HepG2 (cell line): ENCODE measurements at regions not wholly inside any gene's neighbourhood (a gene's known extent, or its start where the extent isn't known, plus 50 kb on each side); places are given as distances from the start of the nearest gene placed in this dataset.
A peak's percentile ranks its signal among the peaks of the same experiment; 100 is the strongest.

Experiments
- ATAC-seq: fragments of 200-7000 bp; cut with Tn5 transposase; 3 replicates; pipeline ENCODE4 v1.9.1; 2020; ENCODE audit warnings: mild to moderate bottlenecking, moderate library complexity
- BruUV-seq: library from RNA; stranded (reverse); fragments of 400-500 nt; replicated peaks from 2 replicates; lab custom pipeline; 2021; lab: Mats Ljungman, UMichigan
- CTCF ChIA-PET: fragments of 300-600 bp; formaldehyde crosslinking; extraction: SDS; loops from one replicate; lab custom pipeline; 2021; ENCODE audit warnings: low total read pairs, inconsistent platforms, low intra/inter-chr PET ratio; lab: Yijun Ruan, JAX
- POLR2A ChIA-PET: fragments of 350-600 bp; sonication (Branson Sonifier 250); formaldehyde crosslinking; loops from one replicate; lab custom pipeline; 2020; ENCODE audit warnings: antibody characterized with exemption, inconsistent platforms; lab: Yijun Ruan, JAX
- DNase-seq: peaks from one replicate; pipeline ENCODE4 v3.0.0-alpha.2; 2015; ENCODE audit warnings: low spot score
- FAIRE-seq: peaks from 3 replicates; lab custom pipeline; 2011; peaks lifted over from hg19 to GRCh38; lab: Jason Lieb, UNC
- H2AFZ ChIP-seq: one replicate; pipeline ENCODE4 v1.6.1; 2011; ENCODE audit warnings: low read length, inconsistent platforms
- H3K27ac ChIP-seq: fragments of 300-600 bp; 3 replicates; pipeline ENCODE4 v1.8.0; 2011; ENCODE audit warnings: mixed run types, mild to moderate bottlenecking, mixed read lengths, low read length, inconsistent platforms; ENCODE audit not compliant: insufficient read depth; ENCODE audit errors: extremely low read length
- H3K27me3 ChIP-seq, 2 experiments: fragments of 200-600 bp in 1 of 2; 2 replicates in 1 of 2; 3 replicates in 1 of 2; pipeline versions ENCODE4 v1.6.0 to v1.8.0; 2011; ENCODE audit warnings: low read length in 2 of 2, mild to moderate bottlenecking in 2 of 2, moderate library complexity in 2 of 2, inconsistent platforms in 1 of 2; ENCODE audit not compliant: insufficient read depth in 2 of 2, control insufficient read depth in 1 of 2
- H3K36me3 ChIP-seq, 2 experiments: fragments of 200-600 bp in 1 of 2; replicated peaks in 1 of 2; 2 replicates in 1 of 2; 3 replicates in 1 of 2; pipeline versions ENCODE4 v1.5.1 to v1.8.0; 2011; ENCODE audit warnings: low read length in 2 of 2, inconsistent platforms in 1 of 2; ENCODE audit not compliant: insufficient read depth in 2 of 2, control insufficient read depth in 1 of 2
- H3K4me1 ChIP-seq: 2 replicates; pipeline ENCODE4 v1.5.1; 2012; ENCODE audit warnings: low read length, inconsistent platforms; ENCODE audit not compliant: insufficient read depth
- H3K4me2 ChIP-seq: 2 replicates; pipeline ENCODE4 v1.6.0; 2011; ENCODE audit warnings: low read depth, low read length, inconsistent platforms
- H3K4me3 ChIP-seq, 3 experiments: fragments of 200-600 bp in 1 of 3; sonication (generic), shearing (Covaris generic) in 1 of 3; replicated peaks in 1 of 3; 2 replicates each; pipeline ENCODE4 v1.5.1; 2011 to 2016; ENCODE audit warnings: low read length in 3 of 3, inconsistent platforms in 2 of 3, low read depth in 2 of 3, mild to moderate bottlenecking in 2 of 3, control low read depth in 1 of 3, mixed read lengths in 1 of 3; ENCODE audit not compliant: insufficient read depth in 1 of 3
- H3K79me2 ChIP-seq: one replicate; pipeline ENCODE4 v1.6.1; 2011; ENCODE audit warnings: low read length, inconsistent platforms; ENCODE audit not compliant: insufficient read depth
- H3K9ac ChIP-seq: 2 replicates; pipeline ENCODE4 v1.6.0; 2011; ENCODE audit warnings: mild to moderate bottlenecking, low read depth, low read length, inconsistent platforms; ENCODE audit not compliant: insufficient read depth
- H3K9me3 ChIP-seq: 2 replicates; pipeline ENCODE4 v1.5.1; 2012; ENCODE audit warnings: mild to moderate bottlenecking, low read length
- H4K20me1 ChIP-seq: 2 replicates; pipeline ENCODE4 v1.6.0; 2011; ENCODE audit warnings: inconsistent platforms, mild to moderate bottlenecking, low read length, moderate library complexity; ENCODE audit not compliant: insufficient read depth
- AKAP8 ChIP-seq: sonication (generic); formaldehyde crosslinking; IDR thresholded peaks from 2 replicates; pipeline ENCODE4 v1.5.1; 2020; ENCODE audit warnings: mild to moderate bottlenecking, missing genetic modification reagents
- DMTF1 ChIP-seq: sonication (generic); formaldehyde crosslinking; IDR thresholded peaks from 2 replicates; pipeline ENCODE4 v1.4.0; 2020; ENCODE audit warnings: mild to moderate bottlenecking, missing genetic modification reagents
- MAFK ChIP-seq, 2 experiments: IDR thresholded peaks in 1 of 2; conservative IDR thresholded peaks in 1 of 2; 2 replicates each; pipeline ENCODE4 v1.6.1; 2011; ENCODE audit warnings: improper control_type of control experiment in 2 of 2, low read length in 2 of 2
- RAD21 ChIP-seq: fragments of 450-650 bp; formaldehyde crosslinking; IDR thresholded peaks from 2 replicates; pipeline ENCODE4 v1.5.0; 2020; ENCODE audit warnings: mild to moderate bottlenecking
- STAG1 ChIP-seq: sonication (generic); formaldehyde crosslinking; IDR thresholded peaks from 2 replicates; pipeline ENCODE4 v1.4.0; 2020; ENCODE audit warnings: missing genetic modification reagents
- XRCC5 ChIP-seq: fragments of 200-400 bp; formaldehyde crosslinking; optimal IDR thresholded peaks from 2 replicates; pipeline ENCODE3; 2017; ENCODE audit warnings: mild to moderate bottlenecking, low read length
- ZNF124 ChIP-seq: sonication (generic); formaldehyde crosslinking; IDR thresholded peaks from 2 replicates; pipeline ENCODE4 v1.4.0; 2020; ENCODE audit warnings: missing genetic modification reagents
- ZNF687 ChIP-seq: sonication (generic); formaldehyde crosslinking; IDR thresholded peaks from 2 replicates; pipeline ENCODE4 v1.5.1; 2020; ENCODE audit warnings: mild to moderate bottlenecking, missing genetic modification reagents, moderate library complexity
- ZNF724P ChIP-seq: sonication (generic); formaldehyde crosslinking; IDR thresholded peaks from 2 replicates; pipeline ENCODE4 v1.8.0; 2022; ENCODE audit warnings: missing genetic modification reagents, borderline replicate concordance
- WGBS: methylation state at CpG from one replicate; pipeline ENCODE4 v1.1.6; 2017; ENCODE audit warnings: low lambda C conversion rate; 5-methylcytosine and 5-hydroxymethylcytosine counted together
- in situ Hi-C: cut with HindIII; loops from 2 replicates; pipeline ENCODE4 v1.10.0; 2017; ENCODE audit warnings: low pct_unique_long_range_greater_than_20kb; ENCODE audit not compliant: extremely low pct_ligation_motif_present
- intact Hi-C: fragments of 100-400 bp; cut with micrococcal nuclease; formaldehyde crosslinking; loops from one replicate; pipeline ENCODE4 v1.10.0; 2022; ENCODE audit not compliant: unreplicated experiment
- TF ChIP-seq, protein P1 (sequence below): sonication (generic); formaldehyde crosslinking; IDR thresholded peaks from 2 replicates; pipeline ENCODE4 v1.4.0; 2020; ENCODE audit warnings: missing genetic modification reagents, borderline replicate concordance
- TF ChIP-seq, protein P2 (sequence below): sonication (generic); formaldehyde crosslinking; IDR thresholded peaks from 2 replicates; pipeline ENCODE4 v1.5.0; 2020; ENCODE audit warnings: mild to moderate bottlenecking, missing genetic modification reagents

DNA sequence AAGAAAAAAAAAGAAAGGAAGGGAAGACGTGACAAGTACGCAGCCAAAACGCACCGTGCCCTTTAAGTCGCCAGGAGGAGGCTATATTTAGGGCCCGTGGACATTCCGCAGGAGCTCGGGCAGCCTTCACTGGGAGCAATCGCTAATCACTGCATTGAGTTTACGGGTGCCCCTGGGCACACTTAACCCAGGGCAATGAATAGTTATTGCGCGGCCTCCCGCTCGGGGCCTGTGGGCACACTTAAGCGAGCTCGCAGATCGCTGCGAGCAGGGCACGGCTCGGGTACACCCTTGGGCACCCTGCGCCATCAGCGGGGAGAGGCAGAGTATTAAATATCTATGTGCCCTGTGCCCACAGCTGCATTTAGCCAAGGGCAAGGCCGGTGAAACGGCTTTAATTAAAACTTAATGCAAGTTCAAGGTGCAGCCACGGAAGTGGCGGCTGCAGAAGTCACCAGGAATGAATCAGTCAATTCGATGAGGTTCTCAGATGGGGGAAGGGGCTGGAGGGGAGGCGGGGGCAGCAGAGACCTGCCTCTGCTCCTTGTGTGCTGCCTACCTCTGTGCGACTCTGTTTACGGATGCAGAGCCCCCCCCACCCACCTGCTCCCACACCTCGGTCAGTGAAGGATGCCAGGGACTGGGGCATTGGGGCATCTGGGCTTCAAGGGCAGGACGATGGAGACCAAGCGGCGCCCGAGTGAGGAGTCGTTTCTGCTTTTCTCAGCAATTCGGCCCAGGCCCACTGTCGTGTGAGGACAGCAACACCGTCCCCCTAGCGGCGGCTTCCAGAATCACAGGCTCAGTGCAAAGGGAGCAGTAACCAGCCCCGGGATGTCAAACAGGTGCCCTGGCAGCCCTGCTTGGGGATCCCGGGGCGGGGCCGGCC is 51.8 kb upstream of the TARDBP start:
- ChIA-PET CTCF (no interaction called here), POLR2A (no interaction called here)
- Histone ChIP-seq H3K9me3 (no peaks in the 10 kb centered on the region), H3K4me2 (peak overlapping the region; percentile 39), H3K36me3 (no peaks in the 10 kb centered on the region), H4K20me1 (no peaks in the 10 kb centered on the region), H3K4me1 (peaks cover 16% of the 10 kb centered on the region), H3K27ac (no peak overlapping the region), H3K4me3 (no peak overlapping the region; a peak in 1 of 6 replicates), H3K27me3 (peaks cover 3 to 42% of the 10 kb centered on the region in 2 experiments), H2AFZ (no peak overlapping the region), H3K9ac (no peak overlapping the region), H3K79me2 (no peaks in the 10 kb centered on the region)
- FAIRE-seq (no peak), ATAC-seq (peak; percentile 93), DNase-seq (peak; percentile 56)
- 59% methylated on average over 19 of the region's 45 CpGs for WGBS
- BruUV-seq: no TSS peak
- intact Hi-C loops (loop anchor here (10.0 kb wide), 1 partner anchor 96 kb away; no protein-coding TSS in a partner anchor), in situ Hi-C loops (no loop called here)
- TF ChIP-seq RAD21 (CRISPR knock-in tag): peak; percentile 47; the same call in 1 of the 2 replicates
- peak; percentile 94 for TF ChIP-seq XRCC5
- TF ChIP-seq ZNF724P (CRISPR knock-in tag): 0 out of 2 replicates have a peak, but pooled peaks have one; percentile 28
- TF ChIP-seq STAG1 (CRISPR knock-in tag): peak; percentile 63
- peak; percentile 60 to 79 for TF ChIP-seq MAFK (conservative IDR thresholded peaks at IDR 0.05 in 1 of 2, IDR thresholded peaks at IDR 0.05 in 1 of 2; ENCODE audit: low read length in 2 of 2)
- TF ChIP-seq ZNF124 (CRISPR knock-in tag): no peak
- TF ChIP-seq ZNF687 (CRISPR knock-in tag): peak; percentile 31; the same call in 1 of the 2 replicates
- no peak for TF ChIP-seq AKAP8 (CRISPR knock-in tag)
- TF ChIP-seq, protein P1, sequence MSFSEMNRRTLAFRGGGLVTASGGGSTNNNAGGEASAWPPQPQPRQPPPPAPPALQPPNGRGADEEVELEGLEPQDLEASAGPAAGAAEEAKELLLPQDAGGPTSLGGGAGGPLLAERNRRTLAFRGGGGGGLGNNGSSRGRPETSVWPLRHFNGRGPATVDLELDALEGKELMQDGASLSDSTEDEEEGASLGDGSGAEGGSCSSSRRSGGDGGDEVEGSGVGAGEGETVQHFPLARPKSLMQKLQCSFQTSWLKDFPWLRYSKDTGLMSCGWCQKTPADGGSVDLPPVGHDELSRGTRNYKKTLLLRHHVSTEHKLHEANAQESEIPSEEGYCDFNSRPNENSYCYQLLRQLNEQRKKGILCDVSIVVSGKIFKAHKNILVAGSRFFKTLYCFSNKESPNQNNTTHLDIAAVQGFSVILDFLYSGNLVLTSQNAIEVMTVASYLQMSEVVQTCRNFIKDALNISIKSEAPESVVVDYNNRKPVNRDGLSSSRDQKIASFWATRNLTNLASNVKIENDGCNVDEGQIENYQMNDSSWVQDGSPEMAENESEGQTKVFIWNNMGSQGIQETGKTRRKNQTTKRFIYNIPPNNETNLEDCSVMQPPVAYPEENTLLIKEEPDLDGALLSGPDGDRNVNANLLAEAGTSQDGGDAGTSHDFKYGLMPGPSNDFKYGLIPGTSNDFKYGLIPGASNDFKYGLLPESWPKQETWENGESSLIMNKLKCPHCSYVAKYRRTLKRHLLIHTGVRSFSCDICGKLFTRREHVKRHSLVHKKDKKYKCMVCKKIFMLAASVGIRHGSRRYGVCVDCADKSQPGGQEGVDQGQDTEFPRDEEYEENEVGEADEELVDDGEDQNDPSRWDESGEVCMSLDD (CRISPR knock-in tag): no peak
- TF ChIP-seq, protein P2, sequence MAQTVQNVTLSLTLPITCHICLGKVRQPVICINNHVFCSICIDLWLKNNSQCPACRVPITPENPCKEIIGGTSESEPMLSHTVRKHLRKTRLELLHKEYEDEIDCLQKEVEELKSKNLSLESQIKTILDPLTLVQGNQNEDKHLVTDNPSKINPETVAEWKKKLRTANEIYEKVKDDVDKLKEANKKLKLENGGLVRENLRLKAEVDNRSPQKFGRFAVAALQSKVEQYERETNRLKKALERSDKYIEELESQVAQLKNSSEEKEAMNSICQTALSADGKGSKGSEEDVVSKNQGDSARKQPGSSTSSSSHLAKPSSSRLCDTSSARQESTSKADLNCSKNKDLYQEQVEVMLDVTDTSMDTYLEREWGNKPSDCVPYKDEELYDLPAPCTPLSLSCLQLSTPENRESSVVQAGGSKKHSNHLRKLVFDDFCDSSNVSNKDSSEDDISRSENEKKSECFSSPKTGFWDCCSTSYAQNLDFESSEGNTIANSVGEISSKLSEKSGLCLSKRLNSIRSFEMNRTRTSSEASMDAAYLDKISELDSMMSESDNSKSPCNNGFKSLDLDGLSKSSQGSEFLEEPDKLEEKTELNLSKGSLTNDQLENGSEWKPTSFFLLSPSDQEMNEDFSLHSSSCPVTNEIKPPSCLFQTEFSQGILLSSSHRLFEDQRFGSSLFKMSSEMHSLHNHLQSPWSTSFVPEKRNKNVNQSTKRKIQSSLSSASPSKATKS (CRISPR knock-in tag): no peak
- no peak for TF ChIP-seq DMTF1 (CRISPR knock-in tag)
